Activated gamma-delta T cell treated with Interleukin-2 at 50 U/mL for 16 hours (primary cell): ENCODE measurements at regions not wholly inside any gene's neighbourhood (a gene's known extent, or its start where the extent isn't known, plus 50 kb on each side); places are given as distances from the start of the nearest gene placed in this dataset.
A peak's percentile ranks its signal among the peaks of the same experiment; 100 is the strongest.

Source experiments
- DNase-seq: peaks from one replicate; pipeline ENCODE4 v3.0.0-alpha.2; 2020

- no peak for DNase-seq
Measured at GRCh38 chr13:30151388-30151787, 156.0 kb downstream of the KATNAL1 start.

DNA sequence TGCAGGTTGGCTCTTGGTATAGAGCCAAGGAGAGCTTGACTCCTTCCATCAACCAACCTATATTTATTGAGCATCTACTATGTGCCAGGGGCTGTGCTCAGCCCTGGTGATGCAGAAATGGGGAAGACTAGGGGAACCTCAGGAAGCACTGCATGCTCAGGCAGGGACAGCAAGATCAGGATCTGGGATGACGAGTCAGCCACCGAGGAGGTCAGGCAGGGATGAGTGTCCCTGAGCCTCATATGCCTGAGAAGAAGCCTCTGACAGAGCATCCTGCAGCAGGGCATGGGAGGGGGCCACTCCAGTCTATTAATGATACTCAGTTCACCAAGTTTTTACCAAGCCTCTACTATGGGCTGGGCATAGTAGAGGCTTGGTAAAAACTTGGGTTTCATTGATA, 158.1 kb downstream of the KATNAL1 start:
- DNase-seq, result no peak

- no peak for DNase-seq
Measured at GRCh38 chr13:30148786-30149185, 158.6 kb downstream of the KATNAL1 start.

DNA sequence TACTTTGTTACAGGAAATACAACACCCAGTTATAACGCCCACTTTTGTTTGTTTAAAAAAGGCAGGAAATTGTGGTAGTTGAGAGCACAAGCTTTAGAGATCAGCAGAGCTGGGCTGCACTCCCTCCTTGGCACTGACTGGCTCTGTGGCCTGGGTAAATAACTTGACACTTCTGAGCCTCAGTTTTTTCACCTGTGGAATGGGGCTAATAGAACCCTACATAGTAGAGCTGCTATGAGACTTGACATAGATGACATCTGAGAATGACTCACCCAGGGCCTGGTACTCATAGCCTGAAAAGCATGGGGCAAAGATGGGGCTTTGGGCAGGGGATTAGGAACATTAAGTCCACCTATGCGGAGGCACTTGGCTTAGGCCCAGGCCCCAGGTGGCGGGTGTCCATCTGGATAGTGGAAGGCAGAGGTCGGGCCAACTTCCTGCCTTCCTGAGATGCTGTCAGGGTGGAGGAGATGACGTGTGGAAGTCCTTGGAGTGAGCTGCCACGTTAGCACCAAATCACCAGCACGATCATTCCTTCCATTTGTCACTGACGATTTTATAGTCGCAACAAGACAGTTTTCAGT, 159.1 kb downstream of the KATNAL1 start:
- DNase-seq, result peak; percentile 57

DNA sequence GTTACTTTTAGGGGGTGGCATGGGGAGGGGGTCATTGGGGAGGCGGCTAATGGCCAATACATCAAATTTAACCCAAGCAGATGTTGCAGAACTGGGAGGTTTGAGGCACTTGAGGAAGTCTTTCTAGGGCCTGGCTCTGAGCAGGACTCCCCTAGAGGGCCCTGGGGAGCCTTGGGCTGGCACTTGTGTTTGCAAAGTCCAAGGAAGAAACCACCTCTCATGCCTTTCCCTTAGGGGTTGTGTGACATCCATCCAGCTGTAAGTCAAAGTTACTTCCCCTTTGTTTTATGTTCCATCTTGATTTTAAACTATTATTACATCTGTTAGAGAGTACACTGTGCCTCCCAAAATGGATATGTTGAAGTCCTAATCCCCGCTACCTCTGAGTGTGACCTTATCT, 159.9 kb downstream of the KATNAL1 start:
- no peak for DNase-seq

- DNase-seq, result no peak
Measured at GRCh38 chr13:30147015-30147414, 160.3 kb downstream of the KATNAL1 start.

- no peak for DNase-seq
Measured at GRCh38 chr13:30145709-30146367, 161.5 kb downstream of the KATNAL1 start.

- no peak for DNase-seq
Measured at GRCh38 chr13:30143666-30144400, 163.5 kb downstream of the KATNAL1 start.

DNA sequence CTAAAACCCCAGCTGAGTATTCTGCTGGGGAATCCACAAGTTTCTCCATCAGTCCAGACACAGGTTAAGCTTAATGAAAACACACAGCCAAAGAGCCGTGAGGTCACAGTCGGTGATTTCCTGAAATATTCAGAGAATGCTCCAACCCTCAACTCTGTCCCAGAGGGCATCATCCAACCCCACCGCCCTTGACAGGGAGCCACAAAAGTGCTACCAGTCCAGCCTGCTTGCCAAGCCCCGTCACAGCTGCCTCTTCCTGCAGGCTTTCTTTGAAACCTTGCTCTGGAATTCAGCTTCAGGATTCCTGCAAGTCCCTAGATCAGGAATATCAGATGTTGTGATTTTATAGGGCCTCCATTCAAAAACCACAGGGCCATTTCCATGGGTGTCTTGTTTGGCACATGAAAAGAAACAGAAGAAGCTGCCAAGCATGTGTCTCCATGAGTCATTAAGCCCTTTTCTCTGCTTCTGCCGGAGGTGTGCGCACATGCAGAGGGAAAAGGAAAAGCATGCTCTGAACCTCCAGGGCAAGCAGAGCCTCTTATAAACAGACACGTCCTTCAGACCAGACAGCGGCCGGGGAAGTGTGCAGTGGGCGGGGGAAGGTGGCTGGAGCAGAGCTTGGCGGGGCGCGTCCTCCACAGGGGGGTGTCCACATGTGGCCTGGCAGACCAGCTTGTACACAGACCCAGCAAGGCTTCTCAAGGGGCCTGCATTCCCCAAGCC, 164.7 kb downstream of the KATNAL1 start:
- no peak for DNase-seq

GRCh38 chr13:30141775-30142485, 165.4 kb downstream of the KATNAL1 start:
- no peak for DNase-seq

GRCh38 chr13:30140973-30141372, 166.4 kb downstream of the KATNAL1 start:
- DNase-seq, result no peak

DNA sequence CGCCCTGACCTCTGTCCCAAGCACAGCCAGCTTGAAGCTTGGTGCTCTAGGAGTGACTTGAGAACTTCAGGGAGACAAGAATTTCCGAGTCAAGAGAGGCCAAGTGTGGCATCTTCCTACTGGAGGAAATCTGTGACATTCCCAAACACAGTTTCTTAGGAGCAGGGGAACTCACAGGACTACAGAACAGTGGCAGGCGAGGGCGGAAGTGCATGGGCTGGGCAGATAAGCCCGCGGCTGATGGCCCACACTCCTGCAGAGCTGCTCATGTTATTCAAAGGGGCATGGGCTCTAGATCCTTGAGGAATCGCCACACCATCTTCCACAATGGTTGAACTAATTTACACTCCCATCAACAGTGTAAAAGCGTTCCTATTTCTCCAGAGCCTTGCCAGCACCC, 168.8 kb downstream of the KATNAL1 start:
- no peak for DNase-seq

DNA sequence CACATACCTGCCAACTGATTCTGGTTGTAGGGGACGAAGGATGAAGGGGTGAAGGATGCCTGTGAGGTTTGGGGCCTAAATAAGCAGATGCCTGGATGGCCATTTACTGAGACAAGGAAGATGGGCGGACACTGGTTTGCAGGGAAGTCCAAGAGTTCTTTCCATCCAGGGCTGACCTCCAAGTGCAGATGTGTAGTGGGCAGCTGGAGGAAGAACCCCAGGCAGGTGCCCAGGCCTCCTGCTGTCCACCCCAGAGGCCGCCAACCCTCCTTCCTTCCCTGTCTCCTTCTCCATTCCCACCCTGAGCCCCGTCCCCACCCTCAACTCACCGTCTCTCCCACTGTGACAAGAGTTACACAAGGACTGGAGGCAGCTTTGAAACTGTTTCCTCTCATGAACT, 171.5 kb downstream of the KATNAL1 start:
- no peak for DNase-seq

DNA sequence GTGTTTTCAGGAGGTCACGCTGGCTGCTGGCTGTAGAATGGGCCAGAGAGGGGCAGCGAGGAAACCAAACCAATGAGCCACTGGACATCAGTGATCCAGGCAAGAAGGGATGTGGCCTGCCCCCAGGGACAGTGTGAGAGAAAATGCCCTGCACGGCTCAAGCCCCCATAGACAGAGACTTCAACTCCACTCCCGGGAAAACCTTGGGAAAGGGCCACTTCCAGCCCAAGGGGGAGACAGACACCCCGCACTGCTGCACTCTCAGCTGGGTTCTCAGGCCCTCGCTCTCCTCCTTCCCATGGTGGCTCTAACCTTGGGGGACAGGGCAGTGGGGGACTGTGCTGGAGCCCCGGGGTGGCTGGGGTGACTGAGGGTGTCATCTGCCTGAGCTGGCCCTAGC, 172.0 kb downstream of the KATNAL1 start:
- no peak for DNase-seq

DNA sequence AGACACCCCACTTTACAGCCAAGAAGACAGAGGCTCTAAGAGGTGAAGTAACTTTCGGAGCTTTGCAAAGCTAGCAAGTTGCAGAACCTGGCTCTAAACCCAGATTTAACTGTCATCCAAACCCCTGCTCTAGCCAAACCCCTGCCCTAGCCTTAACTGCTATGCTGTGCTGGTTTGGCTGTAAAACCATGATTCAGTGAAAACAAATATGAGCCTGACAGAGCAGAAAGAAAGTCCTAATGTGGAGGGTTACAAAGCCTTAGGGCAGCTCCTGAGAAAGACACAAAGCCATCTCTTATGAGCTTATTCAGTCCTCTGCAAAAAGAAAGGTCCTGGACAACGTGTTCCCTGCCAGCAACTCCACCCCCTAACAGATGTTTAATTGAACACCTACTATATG, 172.8 kb downstream of the KATNAL1 start:
- no peak for DNase-seq

DNA sequence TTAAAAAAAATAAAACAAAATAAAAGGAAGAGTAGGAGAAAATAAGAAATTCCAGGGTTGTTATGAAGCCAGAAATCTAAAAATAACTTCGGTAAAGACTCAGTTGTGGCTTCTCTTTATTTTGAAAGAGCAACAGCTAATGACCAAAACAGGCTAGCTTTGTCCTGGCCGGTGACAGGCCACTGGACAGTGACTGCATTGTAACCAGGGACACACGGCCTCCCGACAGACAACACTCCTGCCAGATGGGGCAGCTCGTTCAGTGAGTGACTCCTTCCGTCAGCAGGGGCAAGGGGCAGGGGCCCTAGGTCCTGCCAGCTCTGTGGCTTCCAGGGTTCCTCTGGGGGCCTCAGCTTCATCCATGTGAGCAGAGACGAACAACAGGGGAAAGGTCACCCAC, 173.4 kb downstream of the KATNAL1 start:
- DNase-seq, result no peak

GRCh38 chr13:30133554-30133912, 173.8 kb downstream of the KATNAL1 start:
- no peak for DNase-seq

GRCh38 chr13:30132623-30133553, 174.5 kb downstream of the KATNAL1 start:
- peak; percentile 99 for DNase-seq

DNA sequence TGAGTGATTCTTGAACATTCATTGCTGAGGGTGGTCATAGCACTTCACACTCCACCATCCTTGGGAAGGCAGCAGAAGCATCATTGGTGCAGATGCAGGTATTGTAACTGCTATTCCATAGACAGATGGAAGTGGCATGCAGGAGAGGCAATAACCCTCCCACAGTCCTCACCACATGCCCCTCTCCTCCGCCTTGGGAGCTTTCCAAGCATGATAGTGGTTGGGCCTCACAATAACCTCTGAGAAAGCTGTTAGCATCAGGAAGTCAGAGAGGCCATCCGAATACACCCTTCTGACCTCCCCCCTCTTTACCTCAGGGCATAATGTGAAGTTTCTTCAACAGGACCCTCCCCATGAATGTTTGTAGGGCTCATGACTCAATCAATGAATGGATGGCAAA, 177.9 kb downstream of the KATNAL1 start:
- DNase-seq, result no peak

DNA sequence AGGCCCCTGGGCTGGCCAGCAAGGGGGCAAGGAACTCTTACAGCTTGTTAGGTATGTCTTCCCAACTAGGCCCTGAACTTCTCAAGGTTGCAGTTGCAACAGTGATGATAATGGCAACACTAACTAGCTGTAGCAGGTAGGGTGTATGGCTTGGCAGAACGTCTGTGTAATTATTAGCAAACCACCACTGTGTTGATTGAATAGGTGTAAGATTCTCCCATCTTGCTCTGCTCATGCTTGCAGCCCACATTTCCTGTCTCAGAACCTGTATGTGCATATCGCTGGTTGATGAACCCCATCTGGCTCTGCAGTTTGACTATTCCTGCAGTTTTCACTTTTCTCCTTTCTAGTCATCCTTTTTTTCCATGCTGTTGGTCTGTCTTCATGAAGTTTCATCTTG, 178.8 kb downstream of the KATNAL1 start:
- no peak for DNase-seq

- DNase-seq, result no peak
Measured at GRCh38 chr13:30128095-30128494, 179.3 kb downstream of the KATNAL1 start.

DNA sequence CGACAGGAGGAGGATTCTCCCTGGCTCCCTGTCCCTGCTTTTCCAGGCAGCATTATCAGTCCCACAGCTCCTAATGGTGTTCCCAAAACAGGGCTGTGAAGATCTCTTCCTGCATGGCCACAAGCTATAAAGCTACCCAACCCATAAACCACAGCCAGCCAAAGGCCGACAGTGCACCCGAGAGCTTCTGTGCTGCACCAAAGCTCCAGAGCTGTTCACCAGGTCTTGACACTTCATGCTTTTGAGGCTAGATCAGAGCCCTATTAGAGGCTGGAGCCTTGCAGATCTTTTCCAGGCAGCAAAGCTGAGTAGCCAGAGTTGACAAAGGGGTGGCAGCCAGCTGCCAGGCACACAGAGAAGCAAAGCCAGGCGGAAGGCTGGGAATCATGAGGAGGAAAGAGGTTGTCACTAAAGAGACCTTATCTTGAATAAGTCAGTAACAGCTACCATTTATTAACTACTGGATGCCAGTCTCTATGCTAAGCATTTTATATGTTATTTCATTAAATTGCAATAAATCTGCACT, 180.4 kb downstream of the KATNAL1 start:
- no peak for DNase-seq
